Type B pancreatic cell (in vitro differentiated cells): ENCODE measurements at regions not wholly inside any gene's neighbourhood (a gene's known extent, or its start where the extent isn't known, plus 50 kb on each side); places are given as distances from the start of the nearest gene placed in this dataset.

Experiments used
- DNase-seq: peaks from one replicate; pipeline ENCODE4 v3.0.0; 2021; ENCODE audit warnings: mixed read lengths; ENCODE audit not compliant: unreplicated experiment; ENCODE audit errors: extremely low spot score
- H3K27ac Mint-ChIP-seq: 2 replicates; pipeline ENCODE4 v1.8.0; 2021; ENCODE audit warnings: mild to moderate bottlenecking, mixed read lengths
- H3K27me3 Mint-ChIP-seq: 2 replicates; pipeline ENCODE4 v1.8.0; 2021; ENCODE audit warnings: mixed read lengths
- H3K36me3 Mint-ChIP-seq: 2 replicates; pipeline ENCODE4 v1.8.0; 2021; ENCODE audit warnings: mixed read lengths
- H3K4me1 Mint-ChIP-seq: one replicate; pipeline ENCODE4 v1.8.0; 2021; ENCODE audit warnings: mixed read lengths; ENCODE audit not compliant: unreplicated experiment
- H3K4me3 Mint-ChIP-seq: 2 replicates; pipeline ENCODE4 v1.8.0; 2021; ENCODE audit warnings: mild to moderate bottlenecking, mixed read lengths
- H3K9me3 Mint-ChIP-seq: 2 replicates; pipeline ENCODE4 v1.8.0; 2021; ENCODE audit warnings: mixed read lengths
- CTCF ChIP-seq: fragments of 200-600 bp; sonication (generic); conservative IDR thresholded peaks from 2 replicates; pipeline ENCODE4 v1.5.0; 2021; ENCODE audit warnings: antibody characterized with exemption, mild to moderate bottlenecking

- Mint-ChIP-seq H3K9me3 (peaks cover 4% of the 10 kb centered on the region), H3K36me3 (no peaks in the 10 kb centered on the region), H3K4me3 (no peak overlapping the region), H3K4me1 (no peaks in the 10 kb centered on the region), H3K27ac (no peak overlapping the region), H3K27me3 (no peaks in the 10 kb centered on the region)
- no peak for DNase-seq
- no peak for TF ChIP-seq CTCF
These were observed 553.4 kb upstream of the EPHA7 start for GRCh38 chr6:93972791-93973190.

GRCh38 chr6:93970684-93971083 lies 551.3 kb upstream of the EPHA7 start:
- DNase-seq: no peak
- Mint-ChIP-seq H3K36me3 (no peaks in the 10 kb centered on the region), H3K27me3 (no peaks in the 10 kb centered on the region), H3K4me3 (no peak overlapping the region), H3K4me1 (no peaks in the 10 kb centered on the region), H3K9me3 (peaks cover 4% of the 10 kb centered on the region), H3K27ac (no peak overlapping the region)
- no peak for TF ChIP-seq CTCF

GRCh38 chr6:93968126-93968525 lies 548.8 kb upstream of the EPHA7 start:
- no peaks in the 10 kb centered on the region for H3K27me3 Mint-ChIP-seq
- no peak overlapping the region for H3K27ac Mint-ChIP-seq
- H3K4me3 Mint-ChIP-seq: no peak overlapping the region
- peaks cover 4% of the 10 kb centered on the region for H3K9me3 Mint-ChIP-seq
- no peaks in the 10 kb centered on the region for H3K36me3 Mint-ChIP-seq
- DNase-seq: no peak
- H3K4me1 Mint-ChIP-seq: no peaks in the 10 kb centered on the region
- TF ChIP-seq CTCF: no peak

GRCh38 chr6:93964926-93965325 lies 545.6 kb upstream of the EPHA7 start:
- Mint-ChIP-seq H3K36me3 (no peaks in the 10 kb centered on the region), H3K4me1 (no peaks in the 10 kb centered on the region), H3K9me3 (no peaks in the 10 kb centered on the region), H3K27me3 (no peaks in the 10 kb centered on the region), H3K27ac (no peak overlapping the region), H3K4me3 (no peak overlapping the region)
- no peak for DNase-seq
- no peak for TF ChIP-seq CTCF

GRCh38 chr6:93964321-93964720 lies 545.0 kb upstream of the EPHA7 start:
- Mint-ChIP-seq H3K4me3 (no peak overlapping the region), H3K27me3 (no peaks in the 10 kb centered on the region), H3K27ac (no peak overlapping the region), H3K4me1 (no peaks in the 10 kb centered on the region), H3K36me3 (no peaks in the 10 kb centered on the region), H3K9me3 (no peaks in the 10 kb centered on the region)
- no peak for TF ChIP-seq CTCF
- no peak for DNase-seq

GRCh38 chr6:93962566-93962965 lies 543.2 kb upstream of the EPHA7 start:
- TF ChIP-seq CTCF: no peak
- Mint-ChIP-seq H3K36me3 (no peaks in the 10 kb centered on the region), H3K4me3 (no peak overlapping the region), H3K9me3 (no peaks in the 10 kb centered on the region), H3K27ac (no peak overlapping the region), H3K4me1 (no peaks in the 10 kb centered on the region), H3K27me3 (no peaks in the 10 kb centered on the region)
- DNase-seq: no peak
